ENCODE measurements at regions not wholly inside any gene's neighbourhood (a gene's known extent, or its start where the extent isn't known, plus 50 kb on each side); places are given as distances from the start of the nearest gene placed in this dataset.

DNA sequence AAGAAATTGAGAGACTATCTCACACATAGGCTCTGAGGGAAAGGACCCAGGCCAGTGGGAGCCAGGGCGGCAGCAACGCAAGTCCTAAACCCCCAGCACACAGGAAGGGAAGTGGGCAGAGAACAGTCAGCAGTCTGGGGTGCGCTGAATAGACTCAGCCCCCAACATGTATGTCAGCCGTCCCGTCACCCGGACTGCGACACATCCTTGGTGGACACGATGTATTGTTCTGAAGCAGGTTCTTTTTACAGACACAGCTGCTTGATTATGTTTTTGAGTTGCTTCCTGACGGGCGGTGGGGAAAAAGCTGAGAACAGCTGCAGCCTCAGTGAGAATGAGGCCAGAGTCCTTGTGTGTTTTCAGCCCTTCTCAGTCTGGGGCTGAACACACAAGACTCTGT is 64.1 kb upstream of the CXCL14 start (continued):
- no peak for TF ChIP-seq TBP (IDR thresholded peaks at IDR 0.05; ENCODE audit: low read depth, low read length)

DNA sequence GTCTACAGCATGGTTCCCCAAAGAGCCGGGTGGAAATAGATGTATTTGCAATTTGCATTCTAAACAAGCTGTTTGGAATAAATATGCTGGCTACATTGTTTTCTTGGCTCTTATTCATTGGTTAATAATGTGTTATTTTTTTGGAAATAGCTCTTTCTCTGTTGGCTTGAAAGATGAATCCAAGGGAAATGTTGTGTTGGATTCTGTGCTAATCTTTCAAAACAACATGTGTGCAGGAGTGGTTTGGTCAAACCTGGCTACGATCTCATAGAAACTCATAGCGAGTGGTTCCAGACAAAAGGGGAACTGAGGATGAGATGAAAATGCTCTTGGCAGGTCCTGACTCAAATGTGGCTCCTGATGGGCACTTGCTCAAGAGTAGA is 63.7 kb upstream of the CXCL14 start:
- Histone ChIP-seq H3K23ac (ENCODE audit: insufficient read length) (no peak overlapping the region), H3K14ac (ENCODE audit: insufficient read length) (no peak overlapping the region), H2BK12ac (ENCODE audit: low read depth, low read length) (no peak overlapping the region), H2BK120ac (replicated peaks; ENCODE audit: low read depth, low read length) (no peak overlapping the region), H4K91ac (replicated peaks; ENCODE audit: insufficient read length, low read length) (no peak overlapping the region), H3K79me2 (ENCODE audit: control insufficient read depth in 1 of 2, insufficient read depth in 2 of 2, low read length in 2 of 2) (no peaks in the 10 kb centered on the region), H3K27ac (ENCODE audit: low read depth, low read length) (no peak overlapping the region), H2AK5ac (ENCODE audit: low read depth, low read length) (no peak overlapping the region), H3K9me3 (ENCODE audit: insufficient read depth in 2 of 2, low read depth in 1 of 2, low read length in 1 of 2) (no peaks in the 10 kb centered on the region), H3K4ac (replicated peaks; ENCODE audit: insufficient read length, low read depth, low read length) (no peak overlapping the region), H3K4me3 (ENCODE audit: extremely low read depth in 1 of 4, insufficient read depth in 2 of 4, low read depth in 3 of 4, low read length in 4 of 4) (no peak overlapping the region), H3K56ac (replicated peaks; ENCODE audit: insufficient read length, low read depth, low read length) (no peak overlapping the region), H3K18ac (ENCODE audit: extremely low read depth, low read length) (no peak overlapping the region), H3K27me3 (replicated peaks in 1 of 4; ENCODE audit: control insufficient read depth in 3 of 4, extremely low read depth in 1 of 4, insufficient read depth in 3 of 4, low read length in 3 of 4) (no peaks in the 10 kb centered on the region), H4K8ac (ENCODE audit: extremely low read depth, insufficient read depth, low read length) (no peak overlapping the region), H3K79me1 (ENCODE audit: low read depth, low read length) (no peaks in the 10 kb centered on the region), H3K23me2 (ENCODE audit: low read depth, low read length) (no peaks in the 10 kb centered on the region), H4K20me1 (replicated peaks in 1 of 2; ENCODE audit: control insufficient read depth in 1 of 2, insufficient read depth in 2 of 2, low read length in 2 of 2) (no peaks in the 10 kb centered on the region), H3K9ac (replicated peaks in 1 of 4; ENCODE audit: extremely low read depth in 1 of 4, low read depth in 3 of 4, low read length in 3 of 4) (no peak overlapping the region), H2BK20ac (ENCODE audit: low read length) (no peak overlapping the region), H2BK15ac (ENCODE audit: low read length) (no peak overlapping the region), H2AFZ (ENCODE audit: low read length) (no peak overlapping the region), H3K4me2 (ENCODE audit: insufficient read depth in 1 of 2, low read depth in 2 of 2, low read length in 2 of 2) (no peak overlapping the region), H2BK5ac (ENCODE audit: low read depth, low read length) (no peak overlapping the region), H3K36me3 (ENCODE audit: control insufficient read depth in 2 of 4, insufficient read depth in 4 of 4, low read length in 3 of 4) (no peaks in the 10 kb centered on the region), H3K4me1 (replicated peaks in 1 of 4; ENCODE audit: control insufficient read depth in 3 of 4, insufficient read depth in 4 of 4, low read length in 3 of 4) (no peaks in the 10 kb centered on the region), H4K5ac (ENCODE audit: insufficient read length, low read depth, low read length) (no peak overlapping the region)
- CTCF ChIA-PET (ENCODE audit: partially characterized antibody), result interaction anchor here (1.0 to 1.7 kb wide), 3 partner anchors 16 to 185 kb away, joined by 3 to 5 read pairs (median 3); no protein-coding TSS in a partner anchor
- POLR2A ChIA-PET (ENCODE audit: partially characterized antibody), result no interaction called here
- peak in 1 of 2 experiments; percentile 17 for DNase-seq (ENCODE audit: low read depth in 1 of 2, low spot score in 2 of 2)
- 100% methylated on average over 3 of the region's 3 CpGs; no CpG with 5 or more reads in 1 of the 2 experiments for WGBS, 2 experiments (ENCODE audit: extremely low coverage in 1 of 2, insufficient coverage in 1 of 2, insufficient read length in 1 of 2, insufficient replicate concordance in 2 of 2, low coverage in 1 of 2, low lambda C conversion rate in 2 of 2, missing lambda C conversion rate in 1 of 2)
- FAIRE-seq, result no peak
- TF ChIP-seq CEBPB (IDR thresholded peaks at IDR 0.05; ENCODE audit: low read depth, low read length), result no peak
- no peak for TF ChIP-seq SP4 (IDR thresholded peaks at IDR 0.05; ENCODE audit: low read length)
- no peak for TF ChIP-seq CHD1 (IDR thresholded peaks at IDR 0.05; ENCODE audit: low read depth, low read length)
- no peak for TF ChIP-seq KDM5A (IDR thresholded peaks at IDR 0.05; ENCODE audit: low read length)
- TF ChIP-seq POU5F1 (IDR thresholded peaks at IDR 0.05; ENCODE audit: low read depth, low read length), result no peak
- TF ChIP-seq, protein P1, sequence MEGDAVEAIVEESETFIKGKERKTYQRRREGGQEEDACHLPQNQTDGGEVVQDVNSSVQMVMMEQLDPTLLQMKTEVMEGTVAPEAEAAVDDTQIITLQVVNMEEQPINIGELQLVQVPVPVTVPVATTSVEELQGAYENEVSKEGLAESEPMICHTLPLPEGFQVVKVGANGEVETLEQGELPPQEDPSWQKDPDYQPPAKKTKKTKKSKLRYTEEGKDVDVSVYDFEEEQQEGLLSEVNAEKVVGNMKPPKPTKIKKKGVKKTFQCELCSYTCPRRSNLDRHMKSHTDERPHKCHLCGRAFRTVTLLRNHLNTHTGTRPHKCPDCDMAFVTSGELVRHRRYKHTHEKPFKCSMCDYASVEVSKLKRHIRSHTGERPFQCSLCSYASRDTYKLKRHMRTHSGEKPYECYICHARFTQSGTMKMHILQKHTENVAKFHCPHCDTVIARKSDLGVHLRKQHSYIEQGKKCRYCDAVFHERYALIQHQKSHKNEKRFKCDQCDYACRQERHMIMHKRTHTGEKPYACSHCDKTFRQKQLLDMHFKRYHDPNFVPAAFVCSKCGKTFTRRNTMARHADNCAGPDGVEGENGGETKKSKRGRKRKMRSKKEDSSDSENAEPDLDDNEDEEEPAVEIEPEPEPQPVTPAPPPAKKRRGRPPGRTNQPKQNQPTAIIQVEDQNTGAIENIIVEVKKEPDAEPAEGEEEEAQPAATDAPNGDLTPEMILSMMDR (IDR thresholded peaks at IDR 0.05; ENCODE audit: control extremely low read depth in 1 of 3, insufficient read depth in 1 of 3, low read depth in 1 of 3, low read length in 3 of 3), result no peak
- no peak for TF ChIP-seq SIX5 (IDR thresholded peaks at IDR 0.05; ENCODE audit: low read depth, low read length)
- no peak for TF ChIP-seq YY1 (IDR thresholded peaks at IDR 0.05; ENCODE audit: low read depth, low read length)
- TF ChIP-seq POLR2A (IDR thresholded peaks at IDR 0.05; ENCODE audit: control extremely low read depth in 1 of 2, low read depth in 2 of 2, low read length in 2 of 2), result no peak
- TF ChIP-seq JUND (IDR thresholded peaks at IDR 0.05; ENCODE audit: low read length), result no peak
- no peak for TF ChIP-seq PHF8 (conservative IDR thresholded peaks at IDR 0.05; ENCODE audit: low read depth, low read length)

Data from H1 (cell line).